ENCODE measurements at regions not wholly inside any gene's neighbourhood (a gene's known extent, or its start where the extent isn't known, plus 50 kb on each side); places are given as distances from the start of the nearest gene placed in this dataset.

GRCh38 chr2:66699793-66700676 is 265.1 kb downstream of the MEIS1 start:
- H3K27ac Mint-ChIP-seq = peak overlapping the region; percentile 99
- H3K36me3 Mint-ChIP-seq (ENCODE audit: low read depth) = no peaks in the 10 kb centered on the region
- peak overlapping the region; percentile 79 for H3K4me3 Mint-ChIP-seq
- no peak for TF ChIP-seq CTCF (IDR thresholded peaks at IDR 0.05)
- H3K9me3 Mint-ChIP-seq = no peaks in the 10 kb centered on the region
- peaks cover 96% of the 10 kb centered on the region for H3K4me1 Mint-ChIP-seq
- peak; percentile 71 for DNase-seq
- H3K27me3 Mint-ChIP-seq (ENCODE audit: low read depth, poor library complexity) = no peaks in the 10 kb centered on the region

GRCh38 chr2:66700677-66701066 is 265.7 kb downstream of the MEIS1 start:
- H3K36me3 Mint-ChIP-seq (ENCODE audit: low read depth) = no peaks in the 10 kb centered on the region
- DNase-seq = no peak
- H3K27ac Mint-ChIP-seq = peak overlapping the region; percentile 99
- peak overlapping the region; percentile 79 for H3K4me3 Mint-ChIP-seq
- no peaks in the 10 kb centered on the region for H3K27me3 Mint-ChIP-seq (ENCODE audit: low read depth, poor library complexity)
- H3K9me3 Mint-ChIP-seq = no peaks in the 10 kb centered on the region
- H3K4me1 Mint-ChIP-seq = peaks cover 94% of the 10 kb centered on the region
- TF ChIP-seq CTCF (IDR thresholded peaks at IDR 0.05) = no peak

- peaks cover 88% of the 10 kb centered on the region for H3K4me1 Mint-ChIP-seq
- no peaks in the 10 kb centered on the region for H3K9me3 Mint-ChIP-seq
- TF ChIP-seq CTCF (IDR thresholded peaks at IDR 0.05) = no peak
- H3K27ac Mint-ChIP-seq = peak overlapping the region; percentile 38
- no peaks in the 10 kb centered on the region for H3K36me3 Mint-ChIP-seq (ENCODE audit: low read depth)
- no peak overlapping the region for H3K4me3 Mint-ChIP-seq
- no peak for DNase-seq
- H3K27me3 Mint-ChIP-seq (ENCODE audit: low read depth, poor library complexity) = no peaks in the 10 kb centered on the region
Measured at GRCh38 chr2:66701251-66701650, 266.3 kb downstream of the MEIS1 start.

- Mint-ChIP-seq H3K36me3 (ENCODE audit: low read depth) (no peaks in the 10 kb centered on the region), H3K4me3 (no peak overlapping the region), H3K9me3 (no peaks in the 10 kb centered on the region), H3K27ac (peak overlapping the region; percentile 38), H3K27me3 (ENCODE audit: low read depth, poor library complexity) (no peaks in the 10 kb centered on the region), H3K4me1 (peaks cover 84% of the 10 kb centered on the region)
- no peak for DNase-seq
- no peak for TF ChIP-seq CTCF (IDR thresholded peaks at IDR 0.05)
Measured at GRCh38 chr2:66701656-66702055, 266.7 kb downstream of the MEIS1 start.

GRCh38 chr2:66702301-66702700 is 267.4 kb downstream of the MEIS1 start:
- Mint-ChIP-seq H3K36me3 (ENCODE audit: low read depth) (no peaks in the 10 kb centered on the region), H3K9me3 (no peaks in the 10 kb centered on the region), H3K27ac (peak overlapping the region; percentile 70), H3K4me1 (peaks cover 77% of the 10 kb centered on the region), H3K4me3 (peak overlapping the region; percentile 62), H3K27me3 (ENCODE audit: low read depth, poor library complexity) (no peaks in the 10 kb centered on the region)
- no peak for DNase-seq
- TF ChIP-seq CTCF (IDR thresholded peaks at IDR 0.05) = no peak

- peaks cover 53% of the 10 kb centered on the region for H3K4me1 Mint-ChIP-seq
- no peak for DNase-seq
- H3K27ac Mint-ChIP-seq = peak overlapping the region; percentile 69
- no peaks in the 10 kb centered on the region for H3K9me3 Mint-ChIP-seq
- TF ChIP-seq CTCF (IDR thresholded peaks at IDR 0.05) = no peak
- no peak overlapping the region for H3K4me3 Mint-ChIP-seq
- H3K36me3 Mint-ChIP-seq (ENCODE audit: low read depth) = no peaks in the 10 kb centered on the region
- no peaks in the 10 kb centered on the region for H3K27me3 Mint-ChIP-seq (ENCODE audit: low read depth, poor library complexity)
Measured at GRCh38 chr2:66704786-66705185, 269.9 kb downstream of the MEIS1 start.

Measured in nephron progenitor cell (in vitro differentiated cells).